GM23248 (cell line): ENCODE measurements at regions not wholly inside any gene's neighbourhood (a gene's known extent, or its start where the extent isn't known, plus 50 kb on each side); places are given as distances from the start of the nearest gene placed in this dataset.

ENCODE experiments used
- EZH2 ChIP-seq: fragments of 200-600 bp; sonication (generic); IDR thresholded peaks from 2 replicates; pipeline ENCODE4 v1.6.1; 2018; ENCODE audit warnings: antibody characterized with exemption, mild to moderate bottlenecking; ENCODE audit not compliant: insufficient read depth, poor library complexity, severe bottlenecking
- EZH2phosphoT487 ChIP-seq: fragments of 200-600 bp; sonication (generic); IDR thresholded peaks from 2 replicates; pipeline ENCODE4 v1.6.1; 2018; ENCODE audit warnings: antibody characterized with exemption, moderate library complexity, mild to moderate bottlenecking, low read depth; ENCODE audit not compliant: insufficient read depth

DNA sequence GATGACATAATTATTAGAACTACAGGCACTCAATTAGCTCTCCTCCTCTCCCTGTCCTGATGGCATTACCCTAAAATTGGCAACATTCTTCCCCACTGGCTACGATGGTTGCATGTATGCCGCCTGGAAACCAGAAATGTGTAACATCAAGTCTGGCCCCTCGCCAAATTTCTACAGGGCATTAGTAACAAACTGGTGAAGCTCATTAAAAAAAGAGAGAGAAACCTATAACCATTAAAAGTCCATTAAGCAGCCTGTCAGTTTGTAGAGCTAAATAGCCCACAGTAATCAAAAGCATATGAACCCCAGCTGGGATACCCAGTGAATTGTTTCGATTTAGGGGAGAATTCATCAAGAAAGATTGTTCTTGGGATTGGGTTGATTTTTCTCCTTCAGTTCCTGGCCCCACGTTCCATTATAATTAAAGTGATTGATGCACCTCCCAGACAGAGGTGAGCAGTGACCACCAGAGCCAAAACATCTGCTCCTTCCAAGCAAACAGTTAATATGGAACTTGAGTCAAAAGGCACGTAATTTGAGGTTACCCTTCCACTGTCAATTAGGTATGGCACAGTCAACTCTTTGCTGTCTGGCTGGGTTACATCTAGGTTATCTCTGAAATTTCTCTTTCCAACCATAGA, 208.6 kb downstream of the C1D start:
- no peak for TF ChIP-seq EZH2
- no peak for TF ChIP-seq EZH2phosphoT487
